ENCODE measurements at regions not wholly inside any gene's neighbourhood (a gene's known extent, or its start where the extent isn't known, plus 50 kb on each side); places are given as distances from the start of the nearest gene placed in this dataset.

DNA sequence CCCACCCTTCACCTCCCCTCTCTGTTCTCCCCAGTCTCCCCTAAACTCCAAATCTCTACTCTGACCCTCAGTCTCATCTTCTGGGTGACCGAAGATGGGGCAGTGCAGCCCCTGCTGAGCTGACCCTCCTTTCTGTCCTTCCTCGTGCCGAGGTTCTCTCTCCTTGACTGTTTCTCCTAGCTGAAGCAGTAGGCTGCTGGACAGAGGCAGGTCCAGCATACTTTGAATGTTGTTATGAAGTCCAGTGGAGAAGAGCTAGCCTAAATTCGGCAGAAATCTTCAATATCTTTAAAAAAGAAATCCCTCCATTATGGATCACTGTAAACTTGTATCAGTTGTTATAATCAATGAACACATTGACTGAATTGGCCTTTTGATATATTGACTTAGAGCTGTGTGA, 63.2 kb downstream of the RRM2 start:
- Histone ChIP-seq H3K9ac (ENCODE audit: low read depth in 1 of 2, low read length in 2 of 2) (no peak overlapping the region), H3K4me3 (ENCODE audit: low read depth in 1 of 3, low read length in 3 of 3) (no peak overlapping the region), H3K4me1 (ENCODE audit: control insufficient read depth in 4 of 4, insufficient read depth in 4 of 4, low read length in 3 of 4) (no peaks in the 10 kb centered on the region), H3K27ac (ENCODE audit: low read depth in 1 of 2, low read length in 2 of 2) (no peak overlapping the region), H3K9me3 (ENCODE audit: control insufficient read depth in 4 of 4, low read length in 3 of 4) (no peaks in the 10 kb centered on the region), H3K36me3 (ENCODE audit: control insufficient read depth in 4 of 4, insufficient read depth in 3 of 4, low read depth in 1 of 4, low read length in 3 of 4) (no peaks in the 10 kb centered on the region), H3K27me3 (ENCODE audit: control insufficient read depth in 4 of 4, insufficient read depth in 4 of 4, low read length in 3 of 4) (no peaks in the 10 kb centered on the region)
- no peak for TF ChIP-seq ATF3 (IDR thresholded peaks at IDR 0.05)
- TF ChIP-seq GABPA (IDR thresholded peaks at IDR 0.05 in 1 of 2, conservative IDR thresholded peaks at IDR 0.05 in 1 of 2), result no peak
- TF ChIP-seq EGR1 (IDR thresholded peaks at IDR 0.05; ENCODE audit: low read depth in 2 of 2), result no peak
- no peak for TF ChIP-seq FOXA1 (IDR thresholded peaks at IDR 0.05)
- TF ChIP-seq, protein P1, sequence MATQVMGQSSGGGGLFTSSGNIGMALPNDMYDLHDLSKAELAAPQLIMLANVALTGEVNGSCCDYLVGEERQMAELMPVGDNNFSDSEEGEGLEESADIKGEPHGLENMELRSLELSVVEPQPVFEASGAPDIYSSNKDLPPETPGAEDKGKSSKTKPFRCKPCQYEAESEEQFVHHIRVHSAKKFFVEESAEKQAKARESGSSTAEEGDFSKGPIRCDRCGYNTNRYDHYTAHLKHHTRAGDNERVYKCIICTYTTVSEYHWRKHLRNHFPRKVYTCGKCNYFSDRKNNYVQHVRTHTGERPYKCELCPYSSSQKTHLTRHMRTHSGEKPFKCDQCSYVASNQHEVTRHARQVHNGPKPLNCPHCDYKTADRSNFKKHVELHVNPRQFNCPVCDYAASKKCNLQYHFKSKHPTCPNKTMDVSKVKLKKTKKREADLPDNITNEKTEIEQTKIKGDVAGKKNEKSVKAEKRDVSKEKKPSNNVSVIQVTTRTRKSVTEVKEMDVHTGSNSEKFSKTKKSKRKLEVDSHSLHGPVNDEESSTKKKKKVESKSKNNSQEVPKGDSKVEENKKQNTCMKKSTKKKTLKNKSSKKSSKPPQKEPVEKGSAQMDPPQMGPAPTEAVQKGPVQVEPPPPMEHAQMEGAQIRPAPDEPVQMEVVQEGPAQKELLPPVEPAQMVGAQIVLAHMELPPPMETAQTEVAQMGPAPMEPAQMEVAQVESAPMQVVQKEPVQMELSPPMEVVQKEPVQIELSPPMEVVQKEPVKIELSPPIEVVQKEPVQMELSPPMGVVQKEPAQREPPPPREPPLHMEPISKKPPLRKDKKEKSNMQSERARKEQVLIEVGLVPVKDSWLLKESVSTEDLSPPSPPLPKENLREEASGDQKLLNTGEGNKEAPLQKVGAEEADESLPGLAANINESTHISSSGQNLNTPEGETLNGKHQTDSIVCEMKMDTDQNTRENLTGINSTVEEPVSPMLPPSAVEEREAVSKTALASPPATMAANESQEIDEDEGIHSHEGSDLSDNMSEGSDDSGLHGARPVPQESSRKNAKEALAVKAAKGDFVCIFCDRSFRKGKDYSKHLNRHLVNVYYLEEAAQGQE (IDR thresholded peaks at IDR 0.05), result no peak
- TF ChIP-seq, protein P2, sequence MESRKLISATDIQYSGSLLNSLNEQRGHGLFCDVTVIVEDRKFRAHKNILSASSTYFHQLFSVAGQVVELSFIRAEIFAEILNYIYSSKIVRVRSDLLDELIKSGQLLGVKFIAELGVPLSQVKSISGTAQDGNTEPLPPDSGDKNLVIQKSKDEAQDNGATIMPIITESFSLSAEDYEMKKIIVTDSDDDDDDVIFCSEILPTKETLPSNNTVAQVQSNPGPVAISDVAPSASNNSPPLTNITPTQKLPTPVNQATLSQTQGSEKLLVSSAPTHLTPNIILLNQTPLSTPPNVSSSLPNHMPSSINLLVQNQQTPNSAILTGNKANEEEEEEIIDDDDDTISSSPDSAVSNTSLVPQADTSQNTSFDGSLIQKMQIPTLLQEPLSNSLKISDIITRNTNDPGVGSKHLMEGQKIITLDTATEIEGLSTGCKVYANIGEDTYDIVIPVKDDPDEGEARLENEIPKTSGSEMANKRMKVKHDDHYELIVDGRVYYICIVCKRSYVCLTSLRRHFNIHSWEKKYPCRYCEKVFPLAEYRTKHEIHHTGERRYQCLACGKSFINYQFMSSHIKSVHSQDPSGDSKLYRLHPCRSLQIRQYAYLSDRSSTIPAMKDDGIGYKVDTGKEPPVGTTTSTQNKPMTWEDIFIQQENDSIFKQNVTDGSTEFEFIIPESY (IDR thresholded peaks at IDR 0.05), result no peak
- TF ChIP-seq, protein P3, sequence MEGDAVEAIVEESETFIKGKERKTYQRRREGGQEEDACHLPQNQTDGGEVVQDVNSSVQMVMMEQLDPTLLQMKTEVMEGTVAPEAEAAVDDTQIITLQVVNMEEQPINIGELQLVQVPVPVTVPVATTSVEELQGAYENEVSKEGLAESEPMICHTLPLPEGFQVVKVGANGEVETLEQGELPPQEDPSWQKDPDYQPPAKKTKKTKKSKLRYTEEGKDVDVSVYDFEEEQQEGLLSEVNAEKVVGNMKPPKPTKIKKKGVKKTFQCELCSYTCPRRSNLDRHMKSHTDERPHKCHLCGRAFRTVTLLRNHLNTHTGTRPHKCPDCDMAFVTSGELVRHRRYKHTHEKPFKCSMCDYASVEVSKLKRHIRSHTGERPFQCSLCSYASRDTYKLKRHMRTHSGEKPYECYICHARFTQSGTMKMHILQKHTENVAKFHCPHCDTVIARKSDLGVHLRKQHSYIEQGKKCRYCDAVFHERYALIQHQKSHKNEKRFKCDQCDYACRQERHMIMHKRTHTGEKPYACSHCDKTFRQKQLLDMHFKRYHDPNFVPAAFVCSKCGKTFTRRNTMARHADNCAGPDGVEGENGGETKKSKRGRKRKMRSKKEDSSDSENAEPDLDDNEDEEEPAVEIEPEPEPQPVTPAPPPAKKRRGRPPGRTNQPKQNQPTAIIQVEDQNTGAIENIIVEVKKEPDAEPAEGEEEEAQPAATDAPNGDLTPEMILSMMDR (IDR thresholded peaks at IDR 0.05; ENCODE audit: low read depth, low read length, missing input control), result no peak
- TF ChIP-seq, protein P4, sequence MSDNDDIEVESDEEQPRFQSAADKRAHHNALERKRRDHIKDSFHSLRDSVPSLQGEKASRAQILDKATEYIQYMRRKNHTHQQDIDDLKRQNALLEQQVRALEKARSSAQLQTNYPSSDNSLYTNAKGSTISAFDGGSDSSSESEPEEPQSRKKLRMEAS (IDR thresholded peaks at IDR 0.05), result no peak
- TF ChIP-seq FOXA2 (IDR thresholded peaks at IDR 0.05), result no peak
- TF ChIP-seq NR2F2 (IDR thresholded peaks at IDR 0.05), result no peak
- TF ChIP-seq SP1 (IDR thresholded peaks at IDR 0.05), result no peak
- TF ChIP-seq HNF4A (conservative IDR thresholded peaks at IDR 0.05), result no peak
- TF ChIP-seq HNF4G (IDR thresholded peaks at IDR 0.05), result no peak
- no peak for TF ChIP-seq TAF1 (conservative IDR thresholded peaks at IDR 0.05)
- TF ChIP-seq YY1 (IDR thresholded peaks at IDR 0.05), result no peak
- no peak for TF ChIP-seq JUND (IDR thresholded peaks at IDR 0.05)
- no peak for TF ChIP-seq RAD21 (IDR thresholded peaks at IDR 0.05)
- DNase-seq (ENCODE audit: low spot score), result no peak
- WGBS, result 91% methylated on average over 4 of the region's 4 CpGs

Measured in liver (tissue), 8 donors.